ENCODE measurements at regions not wholly inside any gene's neighbourhood (a gene's known extent, or its start where the extent isn't known, plus 50 kb on each side); places are given as distances from the start of the nearest gene placed in this dataset.
A peak's percentile ranks its signal among the peaks of the same experiment; 100 is the strongest.
"Not testable (repeated sequence)": the region's sequence is repeated elsewhere in the genome, so short reads cannot be mapped to it uniquely, and the experiment has no call there.

DNA sequence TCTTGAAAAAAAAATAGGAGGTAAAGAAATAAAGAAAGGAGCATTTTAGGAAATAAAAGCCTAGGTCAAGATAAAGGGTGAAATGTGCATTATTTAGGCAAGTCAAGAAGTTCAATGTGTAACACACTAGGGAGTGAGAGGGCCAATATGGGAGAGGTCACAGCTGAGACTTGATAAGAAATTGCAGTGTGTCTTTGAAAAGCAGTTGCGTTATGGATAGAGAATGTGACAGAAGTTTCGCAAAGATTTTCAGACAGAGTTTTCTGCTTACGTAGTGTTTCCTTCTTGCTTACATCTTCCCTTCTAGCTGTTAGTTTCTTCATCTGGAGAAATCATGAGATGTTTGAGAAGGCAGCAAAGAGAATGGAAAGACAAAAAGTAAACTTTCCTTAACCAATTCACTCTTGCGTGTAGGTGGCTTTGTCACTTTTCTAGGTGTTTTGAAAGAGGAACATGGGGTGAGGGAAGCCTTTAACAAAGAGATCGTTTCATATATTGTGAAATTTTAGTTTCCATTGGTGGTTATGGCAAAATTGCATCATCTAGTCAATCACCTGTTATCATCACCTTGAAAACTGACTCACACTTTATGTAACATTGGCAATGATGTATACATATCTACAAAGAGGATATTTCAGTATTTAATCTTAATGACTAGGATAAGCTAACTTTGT lies 975.5 kb downstream of the OLFM4 start:
- DNase-seq, result no peak

DNA sequence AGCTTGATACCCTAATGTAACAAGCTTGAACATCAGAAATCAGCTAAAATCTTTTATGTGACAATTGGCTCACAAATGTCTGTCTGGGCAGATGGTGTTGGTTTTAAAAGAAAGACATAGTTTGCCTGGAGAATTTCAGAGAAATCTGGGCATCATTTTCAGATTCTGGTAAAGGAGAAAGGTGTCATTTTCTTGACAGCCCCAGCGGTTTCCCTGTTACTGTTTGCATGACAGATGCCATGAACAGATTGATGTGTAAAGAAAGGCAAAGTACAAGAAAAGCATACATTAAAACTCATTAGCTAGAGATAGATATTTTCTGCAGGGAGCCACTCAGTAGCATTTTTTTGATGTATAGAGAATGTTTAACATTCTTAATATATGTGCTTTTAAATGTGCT lies 987.9 kb downstream of the OLFM4 start:
- no peak for DNase-seq

DNA sequence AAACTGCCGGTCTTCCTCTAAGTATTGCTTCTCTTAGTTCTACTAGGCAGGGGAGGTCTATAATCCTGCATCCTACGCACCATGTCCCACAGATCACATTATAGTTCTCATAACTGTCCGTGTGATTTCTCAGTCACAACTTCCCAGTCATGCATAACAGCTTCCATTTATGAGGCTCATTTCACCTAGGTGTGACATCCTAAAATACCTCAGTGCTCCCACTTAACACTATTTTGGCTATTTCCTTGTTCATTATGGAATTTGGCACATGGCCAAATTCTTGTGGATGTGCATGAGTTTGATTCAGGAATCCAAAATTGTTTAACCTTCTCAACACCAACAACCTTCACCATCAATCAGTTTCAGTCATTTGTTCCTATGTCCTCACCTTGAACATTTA lies 989.9 kb downstream of the OLFM4 start:
- DNase-seq, result no peak

DNA sequence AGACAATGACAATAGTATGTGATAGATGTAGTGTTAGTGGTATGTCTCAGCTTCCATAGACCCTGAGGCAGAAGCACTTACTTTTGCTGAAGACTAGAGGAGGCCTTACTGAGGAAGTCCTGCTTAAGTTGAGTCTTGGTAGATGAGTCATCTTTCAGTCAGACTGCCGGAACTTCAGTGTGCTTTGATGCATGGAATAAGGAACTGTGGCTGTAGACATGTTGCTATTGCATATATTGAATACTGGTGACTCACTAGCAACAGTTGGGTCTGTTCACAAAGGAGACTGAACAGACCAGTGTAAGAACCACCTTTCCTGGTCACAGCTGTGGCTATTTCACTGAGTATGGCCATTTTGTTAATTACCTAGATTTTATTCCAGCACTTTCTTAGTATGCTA lies 1000.6 kb downstream of the OLFM4 start:
- peak; percentile 28 for DNase-seq

DNA sequence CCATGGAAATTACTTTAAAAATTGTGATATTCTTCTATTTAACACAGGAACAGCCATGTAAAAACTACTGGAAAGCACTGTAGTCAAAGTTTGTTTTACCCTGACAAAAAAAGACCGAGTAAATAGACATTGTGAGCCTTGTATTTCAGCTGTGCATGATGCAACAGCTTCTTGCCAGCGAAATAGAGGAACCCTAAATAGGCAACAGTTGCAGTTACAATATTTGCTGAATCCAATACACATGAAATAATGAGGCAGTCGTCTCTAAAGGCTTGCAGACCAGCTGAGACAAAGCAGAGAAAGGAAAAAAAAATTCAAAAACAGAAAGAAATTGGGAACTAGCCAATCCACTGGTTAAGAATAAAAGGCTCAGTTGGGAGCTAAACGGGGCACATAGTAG lies 1001.1 kb downstream of the OLFM4 start:
- DNase-seq, result no peak

DNA sequence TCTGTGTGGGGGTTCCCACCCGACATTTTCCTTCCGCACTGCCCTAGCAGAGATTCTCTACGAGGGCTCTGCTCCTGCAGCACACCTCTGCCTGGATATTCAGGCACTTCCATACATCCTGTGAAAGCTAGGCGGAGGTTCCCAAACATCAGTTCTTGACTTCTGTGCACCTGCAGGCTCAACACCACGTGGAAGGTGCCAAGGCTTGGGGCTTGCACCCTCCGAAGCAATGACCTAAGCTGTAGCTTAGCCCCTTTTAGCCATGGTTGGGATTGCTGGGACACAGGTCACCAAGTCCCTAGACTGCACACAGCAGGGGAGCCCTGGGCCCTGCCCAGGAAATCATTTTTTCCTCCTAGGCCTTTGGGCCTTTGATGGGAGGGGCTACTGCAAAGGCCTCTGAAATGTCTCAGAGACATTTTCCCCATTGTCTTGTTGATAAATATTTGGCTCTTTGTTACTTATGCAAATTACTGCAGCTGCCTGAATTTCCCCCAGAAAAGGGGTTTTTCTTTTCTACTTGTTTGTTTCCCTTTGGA lies 1004.8 kb downstream of the OLFM4 start:
- no peak for DNase-seq

DNA sequence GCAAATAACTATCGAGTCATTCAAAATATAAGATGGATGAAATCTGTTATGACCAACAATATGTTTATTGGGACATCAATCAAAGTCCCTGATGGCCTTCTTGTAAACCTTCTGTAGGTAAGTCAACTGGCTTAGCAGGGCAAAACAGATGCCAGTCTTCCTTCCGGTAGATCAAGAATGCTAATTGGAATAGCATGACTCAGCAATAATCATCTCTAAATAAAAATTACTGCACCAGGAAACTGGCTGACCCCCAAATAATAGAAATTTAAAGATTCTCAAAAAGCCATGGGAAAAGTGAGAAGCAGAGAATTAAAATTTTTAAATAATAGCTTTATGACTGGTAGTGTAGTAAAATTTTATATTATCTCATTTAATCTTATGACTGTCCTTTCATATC lies 1005.4 kb downstream of the OLFM4 start:
- DNase-seq, result no peak

DNA sequence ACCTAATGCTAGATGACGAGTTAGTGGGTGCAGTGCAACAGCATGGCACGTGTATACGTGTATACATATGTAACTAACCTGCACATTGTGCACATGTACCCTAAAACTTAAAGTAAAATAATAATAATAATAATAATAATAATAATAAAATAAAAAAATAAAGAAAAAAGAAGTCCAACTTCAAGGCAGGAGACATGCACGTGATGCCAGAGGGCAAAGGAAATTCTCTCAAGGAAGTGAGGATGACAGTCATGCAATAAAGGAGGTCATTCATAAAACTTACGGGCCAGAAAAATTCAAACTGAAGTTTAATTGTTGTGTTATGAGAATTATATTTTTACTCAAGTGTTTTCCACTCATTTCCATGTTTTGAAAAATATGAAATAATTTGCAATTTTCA lies 1028.8 kb downstream of the OLFM4 start:
- DNase-seq, result not testable (repeated sequence)

DNA sequence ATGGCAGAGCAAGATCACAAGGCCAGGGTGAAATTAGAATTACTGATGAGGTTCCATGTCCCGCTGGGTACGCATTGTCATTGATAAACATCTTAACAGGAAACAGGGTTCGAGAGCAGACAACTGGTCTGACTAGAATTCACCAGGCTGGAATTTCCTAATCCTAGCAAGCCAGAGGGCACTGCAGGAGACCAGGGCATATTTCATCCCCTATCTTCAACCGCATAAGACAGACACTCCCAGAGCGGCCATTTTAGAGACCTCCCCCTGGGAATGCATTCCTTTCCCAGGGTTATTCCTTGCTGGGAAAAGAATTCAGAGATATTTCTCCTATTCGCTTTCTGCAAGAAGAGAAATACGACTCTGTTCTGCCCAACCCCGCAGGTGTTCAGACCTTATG lies 1041.3 kb downstream of the OLFM4 start:
- DNase-seq, result not testable (repeated sequence)

DNA sequence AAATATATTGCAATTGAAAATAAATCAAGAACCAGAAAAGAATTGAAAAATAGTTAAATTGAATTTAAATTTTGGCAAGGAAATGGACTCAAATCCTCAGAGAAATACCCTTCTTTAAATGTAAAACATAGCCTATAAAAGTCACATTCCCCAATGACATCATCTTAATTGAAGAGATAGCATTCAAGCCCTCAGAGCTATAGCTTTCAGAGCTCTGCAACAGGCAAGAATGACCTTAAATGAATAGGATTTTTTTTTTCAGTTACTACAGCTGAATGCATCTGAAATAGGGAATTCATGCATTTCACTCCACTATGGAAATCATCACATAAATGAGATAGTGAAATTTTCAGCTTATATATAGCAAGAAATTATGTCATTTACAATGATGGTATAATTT lies 1049.0 kb downstream of the OLFM4 start:
- no peak for DNase-seq

DNA sequence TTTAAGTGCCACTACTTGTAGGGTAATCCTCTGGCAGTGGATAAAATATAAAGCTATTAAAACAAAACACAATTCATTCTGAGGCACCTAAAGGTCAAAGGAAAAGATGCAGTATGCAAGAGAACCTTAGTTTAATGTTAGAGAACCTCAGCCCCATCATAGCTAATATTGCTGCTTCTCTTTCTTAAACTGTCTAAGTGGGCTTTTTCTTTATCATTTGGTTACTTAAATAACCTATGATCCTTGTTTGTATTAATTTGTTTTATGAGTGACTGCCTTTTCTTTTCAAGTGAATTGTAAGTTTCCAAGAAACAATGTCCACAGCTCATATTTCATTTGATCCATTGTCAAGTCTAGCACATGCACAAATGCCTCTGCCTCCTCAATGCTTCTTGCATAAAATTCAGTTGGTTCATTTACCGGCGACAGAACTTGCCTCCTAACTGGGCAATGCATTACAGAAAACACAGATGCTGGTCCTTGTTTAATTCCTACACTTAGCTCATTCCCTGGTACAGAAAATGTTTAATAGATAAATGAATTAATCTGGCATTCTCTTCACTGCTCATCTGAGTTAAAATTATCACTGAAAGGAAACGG lies 1049.8 kb downstream of the OLFM4 start:
- no peak for DNase-seq

DNA sequence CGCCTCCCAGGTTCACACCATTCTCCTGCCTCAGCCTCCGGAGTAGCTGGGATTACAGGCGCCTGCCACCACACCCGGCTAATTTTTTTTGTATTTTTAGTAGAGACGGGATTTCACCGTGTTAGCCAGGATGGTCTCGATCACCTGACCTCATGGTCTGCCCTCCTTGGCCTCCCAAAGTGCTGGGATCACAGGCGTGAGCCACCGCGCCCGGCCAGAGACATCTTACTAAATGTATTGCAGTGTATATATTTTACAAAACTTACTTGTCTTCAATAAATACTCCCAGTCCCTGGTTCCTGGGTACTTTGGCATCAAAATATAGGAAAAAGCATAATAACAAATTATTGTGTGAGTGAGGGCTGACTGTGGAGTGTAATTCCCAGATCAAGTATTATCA lies 1053.7 kb downstream of the OLFM4 start:
- not testable (repeated sequence) for DNase-seq

DNA sequence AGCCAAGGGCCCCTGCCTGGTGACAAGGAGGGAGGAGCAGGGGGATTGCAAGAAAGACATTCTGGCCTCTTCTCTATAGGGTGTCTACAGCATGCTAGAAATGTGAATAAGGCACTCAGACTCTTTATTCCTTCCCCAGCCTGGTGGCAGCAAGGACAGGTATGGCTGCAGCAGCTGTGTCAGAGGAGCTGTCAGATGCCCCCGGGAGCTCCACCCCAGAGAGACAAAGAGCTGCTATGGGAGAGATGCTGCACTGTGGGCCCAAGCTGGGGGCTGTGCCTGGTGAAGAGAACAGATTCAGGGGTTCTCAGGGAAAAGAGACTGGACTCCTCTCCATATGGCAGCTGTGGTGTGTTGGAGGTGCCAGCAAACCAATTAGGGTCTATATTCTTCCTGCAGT lies 1063.3 kb downstream of the OLFM4 start:
- DNase-seq, result no peak

DNA sequence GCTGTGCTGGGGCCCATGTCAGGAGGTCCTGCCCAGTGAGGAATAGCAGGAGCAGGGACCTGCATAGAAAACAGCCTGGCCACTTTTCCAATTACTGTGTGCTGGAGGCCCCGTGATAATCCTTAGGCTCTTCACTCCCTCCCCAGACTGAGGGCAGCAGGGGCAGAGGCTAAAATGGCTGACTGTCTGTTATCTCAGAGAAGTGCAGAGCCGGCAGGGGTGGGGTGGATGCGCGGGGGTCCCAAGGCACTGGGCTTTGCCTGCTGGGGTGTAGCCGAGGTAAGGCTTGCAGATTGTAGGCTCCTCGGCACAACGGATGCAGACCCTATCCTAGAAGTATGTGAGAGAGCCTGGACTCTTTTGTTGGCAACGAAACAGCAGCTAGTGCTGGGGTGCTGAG lies 1064.1 kb downstream of the OLFM4 start:
- no peak for DNase-seq

DNA sequence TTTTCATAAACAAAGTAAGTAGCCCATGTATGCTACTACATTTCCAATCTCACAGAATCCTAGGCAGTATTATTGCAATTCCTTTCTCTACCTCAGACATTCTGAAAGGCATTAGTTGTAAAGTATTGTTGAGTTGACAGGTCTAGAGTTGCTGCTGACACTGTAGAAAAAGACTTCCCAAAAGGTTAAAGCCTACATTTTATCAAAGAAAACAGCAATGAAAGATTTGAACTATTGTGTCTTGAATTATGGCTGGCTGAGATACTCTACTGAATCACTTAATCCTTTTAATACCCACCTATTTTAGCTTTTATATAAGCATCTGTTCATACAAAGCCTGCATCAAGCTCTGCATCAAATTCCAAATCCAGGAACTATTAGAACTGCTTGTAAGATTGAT lies 1082.0 kb downstream of the OLFM4 start:
- no peak for DNase-seq

DNA sequence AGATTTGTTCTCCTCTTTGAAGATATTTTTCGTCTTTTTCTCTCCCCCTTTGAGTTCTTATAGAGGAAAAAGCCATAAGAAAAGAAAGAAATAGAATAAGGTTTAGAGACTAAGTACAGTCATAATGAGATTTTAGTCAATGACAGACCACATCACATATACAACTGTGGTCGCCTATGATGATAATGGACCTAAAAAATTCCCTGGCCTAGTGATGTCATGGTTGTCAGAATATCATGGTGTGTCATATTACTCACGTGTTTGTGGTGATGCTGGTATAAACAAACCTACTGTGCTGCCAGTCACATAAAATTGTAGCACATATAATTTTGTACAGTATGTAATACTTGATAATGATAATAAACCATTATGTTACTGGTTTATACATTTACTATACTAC lies 1096.1 kb downstream of the OLFM4 start:
- DNase-seq, result no peak

DNA sequence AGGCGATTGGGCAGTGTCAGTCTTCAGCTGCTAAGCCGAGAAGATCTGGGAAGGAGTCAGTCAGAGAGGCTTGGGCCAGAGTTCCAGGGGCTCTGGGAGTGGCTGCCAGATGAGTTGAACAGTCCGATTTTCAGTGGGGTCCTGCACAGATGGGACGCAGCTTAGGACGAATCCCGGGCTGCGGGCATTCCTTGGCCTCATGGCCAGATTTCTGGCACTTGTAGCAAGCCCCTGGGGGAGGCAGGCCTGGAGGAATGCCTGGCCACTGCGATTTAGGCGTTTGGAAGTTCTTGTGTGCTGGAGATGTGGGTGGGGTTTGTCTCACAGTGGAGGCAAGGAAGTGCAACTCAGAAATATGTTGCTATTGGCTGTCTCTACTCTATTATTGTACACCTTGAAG lies 1102.3 kb downstream of the OLFM4 start:
- not testable (repeated sequence) for DNase-seq

DNA sequence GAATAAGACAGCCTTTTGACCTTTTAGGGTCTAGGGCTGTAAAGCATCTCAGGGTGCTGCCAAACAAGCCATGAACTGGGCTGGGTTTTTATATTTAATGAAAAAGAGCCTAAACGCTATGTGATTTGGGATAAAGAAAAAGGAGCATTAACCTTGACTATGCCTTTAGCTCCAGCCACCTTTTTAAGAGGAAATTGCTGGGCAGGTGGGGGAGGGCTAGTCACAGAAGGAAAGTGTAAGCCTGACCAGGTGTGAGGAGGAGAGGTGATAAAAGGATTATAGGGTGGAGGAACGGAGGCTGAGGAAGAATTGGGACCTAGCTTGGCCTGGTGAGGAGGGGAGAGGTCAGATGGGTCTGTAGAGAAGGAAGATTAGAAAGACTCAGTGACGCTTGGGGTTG lies 1102.8 kb downstream of the OLFM4 start:
- not testable (repeated sequence) for DNase-seq

DNA sequence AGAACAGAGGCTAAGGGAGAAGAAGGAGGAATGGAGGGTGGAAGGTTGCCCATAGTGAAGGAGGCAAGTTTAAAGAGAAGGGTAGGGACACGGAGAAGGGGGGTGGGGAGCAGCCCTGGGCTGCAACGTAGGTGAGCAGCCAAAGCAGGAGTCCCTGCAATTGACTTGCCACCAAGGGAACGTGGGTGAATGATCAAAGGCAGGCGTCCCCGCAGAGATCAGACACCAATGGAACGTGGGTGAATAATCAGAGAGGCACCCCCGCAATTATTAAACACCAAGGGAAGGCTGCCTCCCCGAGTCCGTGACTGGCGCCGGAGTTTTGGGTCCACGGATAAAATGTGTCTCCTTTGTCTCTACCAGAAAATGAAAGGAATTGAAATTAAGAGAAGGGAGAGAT lies 1103.5 kb downstream of the OLFM4 start:
- DNase-seq, result not testable (repeated sequence)

DNA sequence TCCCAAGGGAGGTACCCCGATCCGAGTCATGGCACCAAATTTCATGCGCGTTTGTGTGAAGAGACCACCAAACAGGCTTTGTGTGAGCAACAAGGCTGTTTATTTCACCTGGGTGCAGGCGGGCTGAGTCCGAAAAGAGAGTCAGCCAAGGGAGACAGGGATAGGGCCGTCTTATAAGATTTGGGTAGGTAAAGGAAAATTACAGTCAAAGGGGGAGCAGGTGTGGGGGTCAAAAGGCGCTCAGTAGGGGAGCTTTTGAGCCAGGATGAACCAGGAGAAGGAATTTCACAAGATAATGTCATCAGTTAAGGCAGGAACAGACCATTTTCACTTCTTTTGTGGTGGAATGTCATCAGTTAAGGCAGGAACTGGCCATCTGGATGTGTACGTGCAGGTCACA lies 1104.1 kb downstream of the OLFM4 start:
- DNase-seq, result not testable (repeated sequence)

DNA sequence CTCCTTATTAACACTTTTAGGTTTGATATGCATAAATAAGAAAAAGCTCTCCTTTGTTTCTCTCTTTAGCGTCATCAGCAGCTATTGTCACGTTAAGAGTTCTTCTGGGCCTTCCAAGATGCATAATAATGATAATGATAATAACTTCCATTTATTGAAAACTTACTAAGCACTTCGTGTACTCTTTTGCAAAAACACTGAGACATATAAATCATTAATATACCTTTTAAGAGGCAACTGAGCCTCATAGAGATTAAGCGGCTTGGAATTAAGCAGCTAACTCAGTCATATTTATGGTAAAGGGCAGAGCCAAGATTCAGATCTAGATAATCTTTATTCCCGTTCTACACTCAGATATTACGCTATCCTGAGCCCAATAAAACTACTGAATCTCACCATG lies 1105.1 kb downstream of the OLFM4 start:
- no peak for DNase-seq

DNA sequence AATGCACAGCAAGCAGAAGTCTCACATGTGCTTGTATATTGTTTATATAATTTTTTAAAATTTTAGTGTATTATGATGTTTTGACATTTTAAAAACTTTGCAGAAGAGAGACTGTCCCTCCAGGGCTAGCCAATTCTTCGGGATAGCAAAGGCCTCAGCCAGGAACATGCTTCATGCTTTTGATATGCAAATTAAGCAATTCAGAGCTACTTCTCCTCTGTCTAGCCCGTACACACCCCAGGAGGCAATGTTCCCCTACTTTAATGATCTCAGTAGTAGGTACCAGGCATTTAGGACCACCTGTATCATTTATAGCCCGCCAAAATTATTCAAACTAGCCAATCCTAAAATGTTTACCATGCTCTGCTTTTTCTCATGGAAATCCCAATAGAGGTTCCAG lies 1116.2 kb downstream of the OLFM4 start:
- DNase-seq, result no peak

DNA sequence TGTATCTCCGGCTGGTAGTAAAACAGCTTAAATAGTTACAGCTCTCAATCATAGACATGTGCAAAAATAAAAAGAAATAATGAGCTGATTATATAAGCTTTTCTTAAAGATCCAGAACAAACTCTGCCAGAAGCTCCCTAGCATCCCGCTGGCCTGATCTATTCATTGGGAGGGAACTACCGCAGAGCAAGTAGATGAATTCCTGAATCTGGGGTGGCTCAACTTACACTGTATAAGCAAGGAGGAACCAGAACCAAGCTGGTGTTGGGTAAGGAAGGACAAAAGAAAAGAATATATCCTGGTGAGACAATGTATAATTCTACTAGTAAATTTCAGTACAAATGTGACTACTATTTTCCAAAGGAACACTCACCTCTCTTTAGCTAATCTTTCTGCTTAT lies 1122.2 kb downstream of the OLFM4 start:
- no peak for DNase-seq

DNA sequence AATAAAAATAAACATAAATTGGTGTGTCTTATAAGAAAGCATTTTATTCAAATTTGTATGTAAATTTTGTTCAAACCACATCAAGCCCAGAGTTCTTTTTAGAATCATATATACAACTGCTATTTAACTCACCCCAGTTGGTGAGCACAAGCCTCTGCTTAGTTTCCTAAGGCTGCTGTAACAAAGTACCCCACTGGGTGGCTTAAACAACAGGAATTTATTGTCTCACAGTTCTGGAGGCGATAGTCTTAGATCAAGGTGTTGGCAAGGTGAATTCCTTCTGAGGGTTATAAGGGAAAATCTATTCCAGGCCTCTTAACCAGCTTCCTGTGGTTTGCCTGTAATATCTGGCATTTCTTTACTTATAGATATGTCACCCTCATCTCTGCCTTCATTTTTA lies 1133.5 kb downstream of the OLFM4 start:
- no peak for DNase-seq

All from NCI-H446 treated with DMSO at 0.1 percent for 48 hours (cell line).